PC-3 (cell line): ENCODE measurements at regions not wholly inside any gene's neighbourhood (a gene's known extent, or its start where the extent isn't known, plus 50 kb on each side); places are given as distances from the start of the nearest gene placed in this dataset.

Experiments used
- ATAC-seq: fragments of 200-7000 bp; cut with Tn5 transposase; 2 replicates; pipeline ENCODE4 v1.9.1; 2020; ENCODE audit warnings: mild to moderate bottlenecking, moderate library complexity
- BruUV-seq: library from RNA; stranded (reverse); fragments of 400-500 nt; replicated peaks from 2 replicates; lab custom pipeline; 2021; lab: Mats Ljungman, UMichigan
- CTCF ChIA-PET: fragments of 300-600 bp; sonication (Branson Sonifier 250); formaldehyde crosslinking; loops from one replicate; lab custom pipeline; 2022; ENCODE audit warnings: antibody characterized with exemption; lab: Charles Lee
- POLR2A ChIA-PET: fragments of 300-600 bp; sonication (Branson Sonifier 250); formaldehyde crosslinking; loops from one replicate; lab custom pipeline; 2022; ENCODE audit warnings: antibody characterized with exemption; ENCODE audit not compliant: unreplicated experiment; lab: Charles Lee
- DNase-seq: peaks from one replicate; pipeline ENCODE4 v3.0.0-alpha.2; 2015
- H2AFZ ChIP-seq: fragments of 300-600 bp; sonication (generic); 2 replicates; pipeline ENCODE4 v1.6.0; 2016; ENCODE audit warnings: antibody characterized with exemption, low read length
- H3F3A ChIP-seq: fragments of 300-600 bp; sonication (generic); one replicate; pipeline ENCODE4 v1.6.0; 2017; ENCODE audit warnings: antibody characterized with exemption, low read length, control low read depth, mild to moderate bottlenecking; ENCODE audit not compliant: unreplicated experiment
- H3K27ac ChIP-seq: fragments of 300-600 bp; sonication (generic); 2 replicates; pipeline ENCODE4 v1.5.1; 2016; ENCODE audit warnings: mild to moderate bottlenecking, low read length
- H3K27me3 ChIP-seq: fragments of 300-600 bp; sonication (generic); 2 replicates; pipeline ENCODE4 v1.6.1; 2016; ENCODE audit warnings: low read length, mixed read lengths
- H3K36me3 ChIP-seq: fragments of 300-600 bp; sonication (generic); 2 replicates; pipeline ENCODE4 v1.6.1; 2016; ENCODE audit warnings: low read depth, mixed run types, low read length, mixed read lengths
- H3K4me1 ChIP-seq: fragments of 300-600 bp; sonication (generic); 2 replicates; pipeline ENCODE4 v1.5.1; 2016; ENCODE audit warnings: low read length; ENCODE audit not compliant: insufficient read depth
- H3K4me2 ChIP-seq: fragments of 300-600 bp; sonication (generic); 2 replicates; pipeline ENCODE4 v1.6.0; 2016; ENCODE audit warnings: low read length
- H3K4me3 ChIP-seq: fragments of 300-600 bp; sonication (generic); 2 replicates; pipeline ENCODE4 v1.5.1; 2016; ENCODE audit warnings: mild to moderate bottlenecking, low read length, mixed read lengths
- H3K79me2 ChIP-seq: fragments of 300-600 bp; sonication (generic); 2 replicates; pipeline ENCODE4 v1.6.1; 2017; ENCODE audit warnings: low read length, mixed read lengths
- H3K9ac ChIP-seq: fragments of 300-600 bp; sonication (generic); 2 replicates; pipeline ENCODE4 v1.6.0; 2016; ENCODE audit warnings: mild to moderate bottlenecking, low read length
- H3K9me2 ChIP-seq: fragments of 300-600 bp; sonication (generic); replicated peaks from 2 replicates; pipeline ENCODE4 v1.6.1; 2016; ENCODE audit warnings: mixed run types, low read length, mixed read lengths
- H3K9me3 ChIP-seq: fragments of 300-600 bp; sonication (generic); 2 replicates; pipeline ENCODE4 v1.6.1; 2016; ENCODE audit warnings: low read length, mixed read lengths
- H4K20me1 ChIP-seq: fragments of 300-600 bp; sonication (generic); 2 replicates; pipeline ENCODE4 v1.6.1; 2016; ENCODE audit warnings: low read length, mixed read lengths
- EZH2 ChIP-seq: fragments of 300-600 bp; sonication (generic); IDR thresholded peaks from one replicate; pipeline ENCODE4 v1.6.1; 2017; ENCODE audit warnings: antibody characterized with exemption, mild to moderate bottlenecking, low read length; ENCODE audit not compliant: unreplicated experiment
- EZH2phosphoT487 ChIP-seq: fragments of 300-600 bp; sonication (generic); IDR thresholded peaks from 2 replicates; pipeline ENCODE4 v1.6.1; 2018; ENCODE audit warnings: mild to moderate bottlenecking, antibody characterized with exemption, low read length, borderline replicate concordance
- intact Hi-C: fragments of 100-400 bp; cut with micrococcal nuclease; formaldehyde crosslinking; loops from 2 replicates; pipeline ENCODE4 v1.9.0; 2023
- TF ChIP-seq, protein P1 (sequence below): fragments of 300-600 bp; sonication (generic); conservative IDR thresholded peaks from 2 replicates; pipeline ENCODE4 v1.5.1; 2017; ENCODE audit warnings: antibody characterized with exemption, low read depth, mild to moderate bottlenecking, low read length

DNA sequence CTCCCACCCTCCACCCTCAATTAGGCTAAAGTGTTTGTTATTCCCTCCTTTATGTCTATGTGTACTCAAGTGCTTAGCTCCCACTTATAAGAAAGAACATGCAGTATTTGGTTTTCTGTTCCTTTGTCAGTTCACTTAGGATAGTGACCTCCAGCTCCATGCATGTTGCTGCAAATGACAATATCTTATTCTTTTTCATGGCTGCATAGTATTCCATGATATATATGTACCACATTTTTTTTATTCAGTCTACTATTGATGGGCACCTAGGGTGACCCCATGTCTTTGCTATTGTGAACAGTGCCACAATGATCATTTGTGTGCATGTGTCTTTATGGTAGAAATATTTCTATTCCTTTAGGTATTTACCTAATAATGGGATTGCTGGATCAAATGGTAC is 114.3 kb downstream of the DLEU7 start:
- Histone ChIP-seq H3K9ac (no peak overlapping the region), H3K79me2 (no peaks in the 10 kb centered on the region), H3K9me2 (no peaks in the 10 kb centered on the region), H3K27me3 (no peaks in the 10 kb centered on the region), H3K4me1 (no peaks in the 10 kb centered on the region), H3K4me3 (no peak overlapping the region), H3K27ac (no peak overlapping the region), H3K4me2 (no peak overlapping the region), H4K20me1 (no peaks in the 10 kb centered on the region), H3F3A (no peaks in the 10 kb centered on the region), H2AFZ (no peak overlapping the region), H3K9me3 (no peaks in the 10 kb centered on the region), H3K36me3 (no peaks in the 10 kb centered on the region)
- TF ChIP-seq EZH2: no peak
- TF ChIP-seq, protein P1, sequence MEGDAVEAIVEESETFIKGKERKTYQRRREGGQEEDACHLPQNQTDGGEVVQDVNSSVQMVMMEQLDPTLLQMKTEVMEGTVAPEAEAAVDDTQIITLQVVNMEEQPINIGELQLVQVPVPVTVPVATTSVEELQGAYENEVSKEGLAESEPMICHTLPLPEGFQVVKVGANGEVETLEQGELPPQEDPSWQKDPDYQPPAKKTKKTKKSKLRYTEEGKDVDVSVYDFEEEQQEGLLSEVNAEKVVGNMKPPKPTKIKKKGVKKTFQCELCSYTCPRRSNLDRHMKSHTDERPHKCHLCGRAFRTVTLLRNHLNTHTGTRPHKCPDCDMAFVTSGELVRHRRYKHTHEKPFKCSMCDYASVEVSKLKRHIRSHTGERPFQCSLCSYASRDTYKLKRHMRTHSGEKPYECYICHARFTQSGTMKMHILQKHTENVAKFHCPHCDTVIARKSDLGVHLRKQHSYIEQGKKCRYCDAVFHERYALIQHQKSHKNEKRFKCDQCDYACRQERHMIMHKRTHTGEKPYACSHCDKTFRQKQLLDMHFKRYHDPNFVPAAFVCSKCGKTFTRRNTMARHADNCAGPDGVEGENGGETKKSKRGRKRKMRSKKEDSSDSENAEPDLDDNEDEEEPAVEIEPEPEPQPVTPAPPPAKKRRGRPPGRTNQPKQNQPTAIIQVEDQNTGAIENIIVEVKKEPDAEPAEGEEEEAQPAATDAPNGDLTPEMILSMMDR: no peak
- no peak for TF ChIP-seq EZH2phosphoT487
- intact Hi-C loops: no loop called here
- ChIA-PET POLR2A (no interaction called here), CTCF (no interaction called here)
- BruUV-seq: no TSS peak
- ATAC-seq (no peak), DNase-seq (no peak)

DNA sequence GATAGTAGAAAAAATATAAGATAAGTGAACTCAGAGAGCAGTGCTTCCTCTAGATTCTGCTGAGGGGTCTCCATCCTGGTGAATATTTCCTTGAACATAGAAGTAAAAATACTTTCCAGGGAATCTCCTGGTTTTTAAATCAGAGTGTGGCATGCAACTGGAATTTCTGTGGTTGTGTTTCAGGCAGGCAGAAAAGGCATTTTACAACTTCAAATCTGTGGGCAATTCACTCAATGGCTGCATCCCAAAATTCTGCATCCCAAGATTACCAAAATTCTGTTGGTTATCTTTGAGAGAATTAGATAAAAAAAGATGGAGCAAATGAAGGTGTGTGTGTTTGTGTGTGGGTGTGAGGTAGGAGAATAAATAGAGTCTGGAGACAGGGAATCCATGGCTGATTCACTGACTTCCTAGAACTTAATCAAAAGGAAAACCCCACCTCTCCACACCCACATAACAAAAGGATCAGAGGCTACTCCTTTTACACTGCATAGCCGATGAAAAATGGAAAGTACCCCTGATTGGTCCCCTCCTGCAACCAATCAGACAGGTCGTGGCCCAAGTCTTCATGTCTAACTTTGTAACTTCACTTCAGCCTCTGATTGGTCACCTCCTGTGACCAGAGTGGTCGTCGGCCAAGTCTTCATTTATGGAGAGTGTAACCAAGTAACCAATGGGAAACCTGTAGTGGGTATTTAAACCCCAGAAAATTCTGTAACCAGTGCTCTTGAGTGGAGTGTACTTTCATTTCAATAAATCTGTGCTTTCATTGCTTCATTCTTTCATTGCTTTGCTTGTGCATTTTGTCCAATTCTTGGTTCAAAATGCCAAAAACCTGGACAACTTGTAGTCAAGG is 112.8 kb downstream of the DLEU7 start:
- H2AFZ ChIP-seq: no peak overlapping the region
- H3K4me2 ChIP-seq: no peak overlapping the region
- H3K4me3 ChIP-seq: no peak overlapping the region
- ChIA-PET POLR2A (no interaction called here), CTCF (interaction anchor here (0.6 kb wide), 1 partner anchor 161 kb away, joined by 6 read pairs; no protein-coding TSS in a partner anchor)
- H3K27ac ChIP-seq: no peak overlapping the region
- TF ChIP-seq EZH2phosphoT487: no peak
- no peak for TF ChIP-seq EZH2
- TF ChIP-seq, protein P1: no peak
- H3K36me3 ChIP-seq: no peaks in the 10 kb centered on the region
- H4K20me1 ChIP-seq: no peaks in the 10 kb centered on the region
- no peaks in the 10 kb centered on the region for H3K9me3 ChIP-seq
- intact Hi-C loops: no loop called here
- no peaks in the 10 kb centered on the region for H3K27me3 ChIP-seq
- DNase-seq (no peak), ATAC-seq (no peak)
- H3K79me2 ChIP-seq: no peaks in the 10 kb centered on the region
- BruUV-seq: no TSS peak
- H3F3A ChIP-seq: no peaks in the 10 kb centered on the region
- no peaks in the 10 kb centered on the region for H3K4me1 ChIP-seq
- no peak overlapping the region for H3K9ac ChIP-seq
- no peaks in the 10 kb centered on the region for H3K9me2 ChIP-seq

DNA sequence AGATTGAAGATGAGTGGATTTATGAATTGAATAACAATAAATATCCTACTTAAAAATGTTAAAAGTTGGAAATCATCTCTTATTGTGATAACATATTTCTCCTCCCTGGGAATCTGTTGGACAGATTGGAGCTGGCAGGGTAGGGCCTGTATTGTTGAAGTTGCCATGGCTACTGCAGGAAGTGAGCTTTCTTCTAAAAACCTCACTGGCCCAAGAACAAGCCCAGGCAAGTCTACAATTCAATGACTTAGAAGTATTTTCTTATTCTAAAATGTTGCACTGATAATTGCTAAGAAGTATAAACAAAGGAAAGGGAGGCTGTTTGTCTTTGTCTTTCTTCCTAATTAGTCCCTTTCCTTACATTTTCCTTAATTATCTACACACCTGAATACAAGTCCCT is 112.1 kb downstream of the DLEU7 start:
- H3K79me2 ChIP-seq: no peaks in the 10 kb centered on the region
- BruUV-seq: no TSS peak
- TF ChIP-seq EZH2phosphoT487 (no peak), EZH2 (no peak)
- TF ChIP-seq, protein P1: no peak
- no peak for ATAC-seq
- ChIA-PET POLR2A (no interaction called here), CTCF (interaction anchor here (0.6 kb wide), 1 partner anchor 161 kb away, joined by 6 read pairs; no protein-coding TSS in a partner anchor)
- no peaks in the 10 kb centered on the region for H3K36me3 ChIP-seq
- no peaks in the 10 kb centered on the region for H3K27me3 ChIP-seq
- H3K9me3 ChIP-seq: no peaks in the 10 kb centered on the region
- no peak overlapping the region for H3K4me2 ChIP-seq
- no peaks in the 10 kb centered on the region for H4K20me1 ChIP-seq
- no peak overlapping the region for H2AFZ ChIP-seq
- no peak overlapping the region for H3K9ac ChIP-seq
- H3K4me3 ChIP-seq: no peak overlapping the region
- H3F3A ChIP-seq: no peaks in the 10 kb centered on the region
- DNase-seq: no peak
- no peak overlapping the region for H3K27ac ChIP-seq
- no peaks in the 10 kb centered on the region for H3K4me1 ChIP-seq
- intact Hi-C loops: no loop called here
- H3K9me2 ChIP-seq: no peaks in the 10 kb centered on the region
